Hepatocyte (in vitro differentiated cells): ENCODE measurements at regions not wholly inside any gene's neighbourhood (a gene's known extent, or its start where the extent isn't known, plus 50 kb on each side); places are given as distances from the start of the nearest gene placed in this dataset.

Experiments
- EZH2 ChIP-seq: fragments of 200-600 bp; sonication (generic); IDR thresholded peaks from 2 replicates; pipeline ENCODE4 v1.6.1; 2016; ENCODE audit warnings: antibody characterized with exemption, mild to moderate bottlenecking, borderline replicate concordance
- EZH2phosphoT487 ChIP-seq: fragments of 200-600 bp; sonication (generic); IDR thresholded peaks from one replicate; pipeline ENCODE4 v1.6.1; 2018; ENCODE audit warnings: antibody characterized with exemption, mild to moderate bottlenecking, low read depth, moderate library complexity; ENCODE audit not compliant: unreplicated experiment, severe bottlenecking
- TF ChIP-seq, protein P1 (sequence below): fragments of 200-600 bp; sonication (generic); IDR thresholded peaks from 2 replicates; pipeline ENCODE4 v1.5.1; 2016; ENCODE audit warnings: antibody characterized with exemption, mild to moderate bottlenecking; ENCODE audit not compliant: poor library complexity

DNA sequence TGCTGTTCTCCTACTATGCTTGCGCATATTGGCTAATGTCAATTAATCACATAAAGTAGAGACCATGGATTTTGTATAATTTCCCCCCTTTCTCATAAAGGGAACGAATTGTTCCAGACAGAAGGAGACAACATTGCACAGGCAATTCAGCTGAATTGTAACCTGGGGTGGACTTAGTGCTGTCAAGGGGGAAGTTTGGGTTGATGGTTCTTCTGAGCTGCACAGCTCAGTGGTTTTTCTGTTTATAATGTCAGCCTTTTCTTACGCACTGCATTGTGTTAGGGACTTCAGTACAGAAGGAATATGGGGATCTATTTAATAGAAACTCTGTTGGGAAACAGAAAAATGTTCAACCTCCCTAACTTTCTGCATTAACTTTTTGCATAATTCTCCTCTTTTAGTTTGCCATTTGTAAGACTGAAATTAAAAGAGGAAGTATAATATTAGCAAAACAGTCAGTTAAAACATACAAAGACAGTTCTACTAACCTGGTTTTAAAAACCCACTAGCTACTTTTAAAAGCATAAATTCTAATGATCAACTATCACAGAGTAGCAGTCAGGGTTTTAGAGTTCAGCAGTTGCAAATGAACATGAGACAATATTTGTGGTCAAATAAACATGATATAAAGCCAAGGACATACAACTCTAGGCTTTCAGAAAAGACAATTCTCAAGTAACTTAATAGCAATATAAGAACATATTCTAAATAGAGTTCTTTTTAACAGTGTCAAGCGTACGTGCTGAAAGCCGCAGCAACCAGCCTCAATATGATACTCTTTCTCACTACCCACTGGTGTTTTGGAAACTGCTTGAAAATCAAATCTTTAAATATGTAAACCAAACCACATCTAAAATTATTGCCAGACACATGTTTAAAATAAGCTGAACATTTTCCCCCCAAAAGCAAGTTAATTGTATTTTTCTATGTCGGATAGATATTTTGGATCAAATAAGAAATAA lies 393.0 kb downstream of the FSCB start:
- TF ChIP-seq EZH2 (no peak), EZH2phosphoT487 (no peak)
- TF ChIP-seq, protein P1, sequence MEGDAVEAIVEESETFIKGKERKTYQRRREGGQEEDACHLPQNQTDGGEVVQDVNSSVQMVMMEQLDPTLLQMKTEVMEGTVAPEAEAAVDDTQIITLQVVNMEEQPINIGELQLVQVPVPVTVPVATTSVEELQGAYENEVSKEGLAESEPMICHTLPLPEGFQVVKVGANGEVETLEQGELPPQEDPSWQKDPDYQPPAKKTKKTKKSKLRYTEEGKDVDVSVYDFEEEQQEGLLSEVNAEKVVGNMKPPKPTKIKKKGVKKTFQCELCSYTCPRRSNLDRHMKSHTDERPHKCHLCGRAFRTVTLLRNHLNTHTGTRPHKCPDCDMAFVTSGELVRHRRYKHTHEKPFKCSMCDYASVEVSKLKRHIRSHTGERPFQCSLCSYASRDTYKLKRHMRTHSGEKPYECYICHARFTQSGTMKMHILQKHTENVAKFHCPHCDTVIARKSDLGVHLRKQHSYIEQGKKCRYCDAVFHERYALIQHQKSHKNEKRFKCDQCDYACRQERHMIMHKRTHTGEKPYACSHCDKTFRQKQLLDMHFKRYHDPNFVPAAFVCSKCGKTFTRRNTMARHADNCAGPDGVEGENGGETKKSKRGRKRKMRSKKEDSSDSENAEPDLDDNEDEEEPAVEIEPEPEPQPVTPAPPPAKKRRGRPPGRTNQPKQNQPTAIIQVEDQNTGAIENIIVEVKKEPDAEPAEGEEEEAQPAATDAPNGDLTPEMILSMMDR = no peak
